ENCODE measurements at regions not wholly inside any gene's neighbourhood (a gene's known extent, or its start where the extent isn't known, plus 50 kb on each side); places are given as distances from the start of the nearest gene placed in this dataset.

DNA sequence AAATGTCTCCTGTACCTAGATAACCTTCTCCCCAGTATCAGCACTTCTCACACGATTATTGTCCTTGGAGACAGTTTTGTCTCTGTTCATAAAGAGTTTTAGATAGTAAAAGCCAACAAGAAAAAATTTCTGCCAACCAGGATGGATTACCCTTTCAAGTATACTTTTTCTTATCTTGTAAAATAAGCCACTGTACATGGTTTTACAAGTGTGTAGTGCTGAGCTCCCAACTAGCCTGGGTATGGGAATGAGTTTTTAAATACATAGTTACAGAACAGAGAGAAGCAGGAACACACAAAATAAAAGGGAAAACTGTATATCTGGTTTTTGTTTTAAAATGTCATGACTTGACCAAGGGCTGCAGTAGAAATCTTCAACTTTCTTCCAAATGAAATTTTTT lies 76.7 kb downstream of the C18orf54 start:
- TF ChIP-seq, protein P1, sequence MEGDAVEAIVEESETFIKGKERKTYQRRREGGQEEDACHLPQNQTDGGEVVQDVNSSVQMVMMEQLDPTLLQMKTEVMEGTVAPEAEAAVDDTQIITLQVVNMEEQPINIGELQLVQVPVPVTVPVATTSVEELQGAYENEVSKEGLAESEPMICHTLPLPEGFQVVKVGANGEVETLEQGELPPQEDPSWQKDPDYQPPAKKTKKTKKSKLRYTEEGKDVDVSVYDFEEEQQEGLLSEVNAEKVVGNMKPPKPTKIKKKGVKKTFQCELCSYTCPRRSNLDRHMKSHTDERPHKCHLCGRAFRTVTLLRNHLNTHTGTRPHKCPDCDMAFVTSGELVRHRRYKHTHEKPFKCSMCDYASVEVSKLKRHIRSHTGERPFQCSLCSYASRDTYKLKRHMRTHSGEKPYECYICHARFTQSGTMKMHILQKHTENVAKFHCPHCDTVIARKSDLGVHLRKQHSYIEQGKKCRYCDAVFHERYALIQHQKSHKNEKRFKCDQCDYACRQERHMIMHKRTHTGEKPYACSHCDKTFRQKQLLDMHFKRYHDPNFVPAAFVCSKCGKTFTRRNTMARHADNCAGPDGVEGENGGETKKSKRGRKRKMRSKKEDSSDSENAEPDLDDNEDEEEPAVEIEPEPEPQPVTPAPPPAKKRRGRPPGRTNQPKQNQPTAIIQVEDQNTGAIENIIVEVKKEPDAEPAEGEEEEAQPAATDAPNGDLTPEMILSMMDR (IDR thresholded peaks at IDR 0.05) = no peak
- TF ChIP-seq POLR2A (IDR thresholded peaks at IDR 0.05) = no peak
